Activated CD4-positive, alpha-beta T cell treated with anti-CD3 and anti-CD28 coated beads for 36 hours (primary cell): ENCODE measurements at regions not wholly inside any gene's neighbourhood (a gene's known extent, or its start where the extent isn't known, plus 50 kb on each side); places are given as distances from the start of the nearest gene placed in this dataset.

Experiments
- ATAC-seq: fragments of 200-7000 bp; cut with Tn5 transposase; one replicate; pipeline ENCODE4 v1.10.0; 2021; ENCODE audit warnings: mild to moderate bottlenecking, moderate library complexity
- CTCF ChIA-PET: fragments of 350-600 bp; sonication (Branson Sonifier 250); formaldehyde crosslinking; loops from one replicate; lab custom pipeline; 2021; ENCODE audit warnings: antibody characterized with exemption; lab: Charles Lee
- POLR2A ChIA-PET: fragments of 350-600 bp; sonication (Branson Sonifier 250); formaldehyde crosslinking; loops from one replicate; lab custom pipeline; 2021; ENCODE audit warnings: antibody characterized with exemption, inconsistent platforms; lab: Charles Lee
- DNase-seq: peaks from one replicate; pipeline ENCODE4 v3.0.0-alpha.2; 2020
- H3K27ac Mint-ChIP-seq: one replicate; pipeline ENCODE4 v1.8.0; 2021; ENCODE audit warnings: mixed read lengths
- H3K27me3 Mint-ChIP-seq: one replicate; pipeline ENCODE4 v1.8.0; 2021; ENCODE audit warnings: mixed read lengths
- H3K36me3 Mint-ChIP-seq: one replicate; pipeline ENCODE4 v1.8.0; 2021; ENCODE audit warnings: low read depth, mixed read lengths
- H3K4me1 Mint-ChIP-seq: one replicate; pipeline ENCODE4 v1.8.0; 2021; ENCODE audit warnings: mixed read lengths
- H3K4me3 Mint-ChIP-seq: one replicate; pipeline ENCODE4 v1.8.0; 2021; ENCODE audit warnings: mild to moderate bottlenecking, moderate library complexity, mixed read lengths
- H3K9me3 Mint-ChIP-seq: one replicate; pipeline ENCODE4 v1.8.0; 2021; ENCODE audit warnings: low read depth, mixed read lengths
- intact Hi-C, 2 experiments: fragments of 100-400 bp; cut with DNase I in 1 of 2; cut with micrococcal nuclease in 1 of 2; formaldehyde crosslinking; loops; one replicate each; pipeline versions ENCODE4 v1.14.2 to v1.15.1; 2022 to 2024; cut with DNase I, micrococcal nuclease

- Mint-ChIP-seq H3K4me3 (no peak overlapping the region), H3K4me1 (peaks cover 3% of the 10 kb centered on the region), H3K27me3 (no peaks in the 10 kb centered on the region), H3K27ac (no peak overlapping the region), H3K36me3 (no peaks in the 10 kb centered on the region), H3K9me3 (no peaks in the 10 kb centered on the region)
- DNase-seq (no peak), ATAC-seq (no peak)
- intact Hi-C loops, result no loop called here
- ChIA-PET CTCF (no interaction called here), POLR2A (no interaction called here)
Observed at GRCh38 chr12:90855534-90855933, 99.4 kb downstream of the CCER1 start.

- peak; percentile 25 for DNase-seq
Observed at GRCh38 chr12:90854136-90854689, 100.8 kb downstream of the CCER1 start.

GRCh38 chr12:90851800-90852718 lies 102.9 kb downstream of the CCER1 start:
- DNase-seq (no peak), ATAC-seq (no peak)
- Mint-ChIP-seq H3K4me3 (no peak overlapping the region), H3K9me3 (no peaks in the 10 kb centered on the region), H3K27ac (no peak overlapping the region), H3K27me3 (peaks cover 2% of the 10 kb centered on the region), H3K36me3 (no peaks in the 10 kb centered on the region), H3K4me1 (peaks cover 3% of the 10 kb centered on the region)
- POLR2A ChIA-PET, result no interaction called here
- intact Hi-C loops, result loop anchor here in 1 of 2 experiments (5.0 kb wide), 1 partner anchor 1310 kb away; no protein-coding TSS in a partner anchor
- CTCF ChIA-PET, result no interaction called here

More at GRCh38 chr12:90854136-90854689, 100.8 kb downstream of the CCER1 start:
- no peak overlapping the region for H3K4me3 Mint-ChIP-seq
- H3K9me3 Mint-ChIP-seq, result no peaks in the 10 kb centered on the region
- intact Hi-C loops, result loop anchor here (1.0 to 5.0 kb wide), 2 partner anchors 1311 to 1312 kb away; no protein-coding TSS in a partner anchor
- H3K27ac Mint-ChIP-seq, result no peak overlapping the region
- POLR2A ChIA-PET, result no interaction called here
- peaks cover 3% of the 10 kb centered on the region for H3K4me1 Mint-ChIP-seq
- no peaks in the 10 kb centered on the region for H3K36me3 Mint-ChIP-seq
- CTCF ChIA-PET, result interaction anchor here (0.6 to 1.9 kb wide), 9 partner anchors 9 to 181 kb away, joined by 3 to 8 read pairs (median 3); no protein-coding TSS in a partner anchor
- ATAC-seq, result peak; percentile 51
- no peaks in the 10 kb centered on the region for H3K27me3 Mint-ChIP-seq

- intact Hi-C loops, result no loop called here
- ChIA-PET POLR2A (no interaction called here), CTCF (interaction anchor here (1.0 kb wide), 1 partner anchor 12 kb away, joined by 3 read pairs; no protein-coding TSS in a partner anchor)
- no peaks in the 10 kb centered on the region for H3K4me1 Mint-ChIP-seq
- H3K4me3 Mint-ChIP-seq, result no peak overlapping the region
- no peaks in the 10 kb centered on the region for H3K36me3 Mint-ChIP-seq
- no peaks in the 10 kb centered on the region for H3K9me3 Mint-ChIP-seq
- H3K27ac Mint-ChIP-seq, result no peak overlapping the region
- no peak for ATAC-seq
- DNase-seq, result no peak
- H3K27me3 Mint-ChIP-seq, result no peaks in the 10 kb centered on the region
Observed at GRCh38 chr12:90842477-90842876, 112.5 kb downstream of the CCER1 start.

GRCh38 chr12:90841336-90841735 lies 113.6 kb downstream of the CCER1 start:
- Mint-ChIP-seq H3K4me3 (no peak overlapping the region), H3K27ac (no peak overlapping the region), H3K9me3 (no peaks in the 10 kb centered on the region), H3K36me3 (no peaks in the 10 kb centered on the region), H3K4me1 (no peaks in the 10 kb centered on the region), H3K27me3 (no peaks in the 10 kb centered on the region)
- ATAC-seq, result no peak
- DNase-seq, result no peak
- ChIA-PET CTCF (interaction anchor here (0.6 kb wide), 1 partner anchor 165 kb away, joined by 3 read pairs; no protein-coding TSS in a partner anchor), POLR2A (no interaction called here)
- intact Hi-C loops, result no loop called here

- H3K4me3 Mint-ChIP-seq, result no peak overlapping the region
- no peaks in the 10 kb centered on the region for H3K27me3 Mint-ChIP-seq
- ATAC-seq (no peak), DNase-seq (no peak)
- POLR2A ChIA-PET, result no interaction called here
- intact Hi-C loops, result no loop called here
- H3K9me3 Mint-ChIP-seq, result no peaks in the 10 kb centered on the region
- no peak overlapping the region for H3K27ac Mint-ChIP-seq
- no peaks in the 10 kb centered on the region for H3K4me1 Mint-ChIP-seq
- CTCF ChIA-PET, result interaction anchor here (0.6 kb wide), 1 partner anchor 312 kb away, joined by 3 read pairs; no protein-coding TSS in a partner anchor
- no peaks in the 10 kb centered on the region for H3K36me3 Mint-ChIP-seq
Observed at GRCh38 chr12:90839346-90839745, 115.6 kb downstream of the CCER1 start.

- H3K36me3 Mint-ChIP-seq, result no peaks in the 10 kb centered on the region
- DNase-seq (no peak), ATAC-seq (no peak)
- ChIA-PET POLR2A (no interaction called here), CTCF (no interaction called here)
- H3K27ac Mint-ChIP-seq, result no peak overlapping the region
- H3K4me3 Mint-ChIP-seq, result no peak overlapping the region
- intact Hi-C loops, result no loop called here
- H3K27me3 Mint-ChIP-seq, result no peaks in the 10 kb centered on the region
- H3K4me1 Mint-ChIP-seq, result peaks cover 6% of the 10 kb centered on the region
- H3K9me3 Mint-ChIP-seq, result no peaks in the 10 kb centered on the region
Observed at GRCh38 chr12:90836689-90837088, 118.3 kb downstream of the CCER1 start.

GRCh38 chr12:90833228-90833627 lies 121.7 kb downstream of the CCER1 start:
- intact Hi-C loops, result no loop called here
- POLR2A ChIA-PET, result no interaction called here
- CTCF ChIA-PET, result interaction anchor here (1.6 kb wide), 1 partner anchor 21 kb away, joined by 6 read pairs; no protein-coding TSS in a partner anchor
- DNase-seq, result no peak
- no peaks in the 10 kb centered on the region for H3K36me3 Mint-ChIP-seq
- H3K27ac Mint-ChIP-seq, result no peak overlapping the region
- no peak overlapping the region for H3K4me3 Mint-ChIP-seq
- H3K9me3 Mint-ChIP-seq, result no peaks in the 10 kb centered on the region
- no peak for ATAC-seq
- peaks cover 6% of the 10 kb centered on the region for H3K4me1 Mint-ChIP-seq
- H3K27me3 Mint-ChIP-seq, result peaks cover 3% of the 10 kb centered on the region

- DNase-seq, result no peak
Observed at GRCh38 chr12:90832427-90832826, 122.5 kb downstream of the CCER1 start.

GRCh38 chr12:90831712-90832111 lies 123.3 kb downstream of the CCER1 start:
- ATAC-seq (no peak), DNase-seq (no peak)
- intact Hi-C loops, result no loop called here
- no peak overlapping the region for H3K4me3 Mint-ChIP-seq
- H3K36me3 Mint-ChIP-seq, result no peaks in the 10 kb centered on the region
- peaks cover 6% of the 10 kb centered on the region for H3K4me1 Mint-ChIP-seq
- H3K27me3 Mint-ChIP-seq, result peaks cover 3% of the 10 kb centered on the region
- ChIA-PET CTCF (no interaction called here), POLR2A (no interaction called here)
- no peak overlapping the region for H3K27ac Mint-ChIP-seq
- H3K9me3 Mint-ChIP-seq, result no peaks in the 10 kb centered on the region

More at GRCh38 chr12:90832427-90832826, 122.5 kb downstream of the CCER1 start:
- intact Hi-C loops, result no loop called here
- no peak overlapping the region for H3K27ac Mint-ChIP-seq
- ChIA-PET POLR2A (no interaction called here), CTCF (no interaction called here)
- no peaks in the 10 kb centered on the region for H3K9me3 Mint-ChIP-seq
- ATAC-seq, result no peak
- H3K4me1 Mint-ChIP-seq, result peaks cover 6% of the 10 kb centered on the region
- peaks cover 3% of the 10 kb centered on the region for H3K27me3 Mint-ChIP-seq
- no peak overlapping the region for H3K4me3 Mint-ChIP-seq
- no peaks in the 10 kb centered on the region for H3K36me3 Mint-ChIP-seq

GRCh38 chr12:90829044-90829443 lies 125.9 kb downstream of the CCER1 start:
- Mint-ChIP-seq H3K4me1 (peaks cover 6% of the 10 kb centered on the region), H3K9me3 (no peaks in the 10 kb centered on the region), H3K4me3 (no peak overlapping the region), H3K27me3 (peaks cover 3% of the 10 kb centered on the region), H3K27ac (no peak overlapping the region), H3K36me3 (no peaks in the 10 kb centered on the region)
- CTCF ChIA-PET, result no interaction called here
- intact Hi-C loops, result no loop called here
- ATAC-seq (no peak), DNase-seq (no peak)
- POLR2A ChIA-PET, result no interaction called here
